ENCODE measurements at regions not wholly inside any gene's neighbourhood (a gene's known extent, or its start where the extent isn't known, plus 50 kb on each side); places are given as distances from the start of the nearest gene placed in this dataset.

DNA sequence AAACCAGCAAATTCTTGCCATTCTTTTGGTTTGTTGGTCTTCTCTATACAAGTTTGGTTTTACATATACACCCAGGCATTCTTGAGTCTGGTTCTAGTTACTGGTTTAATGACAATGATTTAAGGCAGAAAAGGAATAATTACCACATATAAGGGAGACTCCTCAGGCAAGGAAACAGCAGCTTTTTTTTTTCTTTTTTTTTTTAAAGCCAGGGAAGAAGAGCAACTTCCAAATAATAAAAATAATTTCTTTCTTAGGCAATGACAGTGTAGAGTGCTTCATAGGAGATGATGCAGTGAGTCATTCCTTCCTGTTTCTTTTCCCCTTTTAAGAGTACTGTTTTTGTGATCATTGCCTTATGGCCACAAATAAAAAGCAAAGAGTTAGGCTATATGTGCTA is 289.7 kb downstream of the DKK2 start:
- TF ChIP-seq CTCF (conservative IDR thresholded peaks at IDR 0.05; ENCODE audit: low read depth, low read length) (no peak), EZH2 (IDR thresholded peaks at IDR 0.05; ENCODE audit: borderline replicate concordance, low read depth, low read length, poor library complexity, severe bottlenecking) (no peak)
